ACHN (cell line): ENCODE measurements at regions not wholly inside any gene's neighbourhood (a gene's known extent, or its start where the extent isn't known, plus 50 kb on each side); places are given as distances from the start of the nearest gene placed in this dataset.

ENCODE experiments used
- DNase-seq: peaks from one replicate; pipeline ENCODE4 v3.0.0-alpha.2; 2015
- in situ Hi-C: cut with HindIII; loops from 2 replicates; pipeline ENCODE4 v1.10.0; 2017; ENCODE audit warnings: low sequenced_read_pairs, low pct_ligation_motif_present, low pct_unique_long_range_greater_than_20kb

- DNase-seq: no peak
- in situ Hi-C loops: no loop called here
Measured at GRCh38 chr5:96157841-96158291, 196.2 kb upstream of the ELL2 start.

GRCh38 chr5:96157077-96157780 lies 195.6 kb upstream of the ELL2 start:
- in situ Hi-C loops: no loop called here
- no peak for DNase-seq

GRCh38 chr5:96155147-96155546 lies 193.5 kb upstream of the ELL2 start:
- in situ Hi-C loops: no loop called here

GRCh38 chr5:96151891-96152290 lies 190.2 kb upstream of the ELL2 start:
- no peak for DNase-seq

More at GRCh38 chr5:96155147-96155546, 193.5 kb upstream of the ELL2 start:
- DNase-seq: no peak

GRCh38 chr5:96150007-96150406 lies 188.4 kb upstream of the ELL2 start:
- in situ Hi-C loops: no loop called here

More at GRCh38 chr5:96151891-96152290, 190.2 kb upstream of the ELL2 start:
- in situ Hi-C loops: no loop called here

GRCh38 chr5:96149546-96149945 lies 187.9 kb upstream of the ELL2 start:
- DNase-seq: no peak
- in situ Hi-C loops: no loop called here

More at GRCh38 chr5:96150007-96150406, 188.4 kb upstream of the ELL2 start:
- DNase-seq: no peak

GRCh38 chr5:96149021-96149420 lies 187.4 kb upstream of the ELL2 start:
- in situ Hi-C loops: no loop called here
- no peak for DNase-seq

- in situ Hi-C loops: no loop called here
- no peak for DNase-seq
Measured at GRCh38 chr5:96148376-96148775, 186.7 kb upstream of the ELL2 start.

GRCh38 chr5:96147866-96148265 lies 186.2 kb upstream of the ELL2 start:
- in situ Hi-C loops: no loop called here
- DNase-seq: no peak

GRCh38 chr5:96146675-96147074 lies 185.0 kb upstream of the ELL2 start:
- in situ Hi-C loops: no loop called here
- DNase-seq: no peak

- in situ Hi-C loops: no loop called here
- no peak for DNase-seq
Measured at GRCh38 chr5:96144289-96144688, 182.6 kb upstream of the ELL2 start.

GRCh38 chr5:96143450-96143849 lies 181.8 kb upstream of the ELL2 start:
- in situ Hi-C loops: no loop called here
- no peak for DNase-seq

- in situ Hi-C loops: no loop called here
- DNase-seq: no peak
Measured at GRCh38 chr5:96142786-96143434, 181.3 kb upstream of the ELL2 start.

- in situ Hi-C loops: no loop called here
- no peak for DNase-seq
Measured at GRCh38 chr5:96142184-96142781, 180.6 kb upstream of the ELL2 start.

GRCh38 chr5:96141749-96142148 lies 180.1 kb upstream of the ELL2 start:
- no peak for DNase-seq
- in situ Hi-C loops: no loop called here

GRCh38 chr5:96140496-96140895 lies 178.8 kb upstream of the ELL2 start:
- DNase-seq: no peak
- in situ Hi-C loops: no loop called here

GRCh38 chr5:96140084-96140483 lies 178.4 kb upstream of the ELL2 start:
- in situ Hi-C loops: no loop called here
- no peak for DNase-seq

- in situ Hi-C loops: no loop called here
Measured at GRCh38 chr5:96134886-96135285, 173.2 kb upstream of the ELL2 start.

GRCh38 chr5:96133341-96134079 lies 171.9 kb upstream of the ELL2 start:
- in situ Hi-C loops: no loop called here
- DNase-seq: no peak

More at GRCh38 chr5:96134886-96135285, 173.2 kb upstream of the ELL2 start:
- no peak for DNase-seq
